GM19351 (cell line): ENCODE measurements at regions not wholly inside any gene's neighbourhood (a gene's known extent, or its start where the extent isn't known, plus 50 kb on each side); places are given as distances from the start of the nearest gene placed in this dataset.
"Not testable (repeated sequence)": the region's sequence is repeated elsewhere in the genome, so short reads cannot be mapped to it uniquely, and the experiment has no call there.

Experiments used
- ATAC-seq: cut with Tn5 transposase; IDR thresholded peaks from one replicate; pipeline ENCODE4 v1.9.1; 2021; ENCODE audit warnings: mild to moderate bottlenecking, moderate library complexity; ENCODE audit not compliant: unreplicated experiment

DNA sequence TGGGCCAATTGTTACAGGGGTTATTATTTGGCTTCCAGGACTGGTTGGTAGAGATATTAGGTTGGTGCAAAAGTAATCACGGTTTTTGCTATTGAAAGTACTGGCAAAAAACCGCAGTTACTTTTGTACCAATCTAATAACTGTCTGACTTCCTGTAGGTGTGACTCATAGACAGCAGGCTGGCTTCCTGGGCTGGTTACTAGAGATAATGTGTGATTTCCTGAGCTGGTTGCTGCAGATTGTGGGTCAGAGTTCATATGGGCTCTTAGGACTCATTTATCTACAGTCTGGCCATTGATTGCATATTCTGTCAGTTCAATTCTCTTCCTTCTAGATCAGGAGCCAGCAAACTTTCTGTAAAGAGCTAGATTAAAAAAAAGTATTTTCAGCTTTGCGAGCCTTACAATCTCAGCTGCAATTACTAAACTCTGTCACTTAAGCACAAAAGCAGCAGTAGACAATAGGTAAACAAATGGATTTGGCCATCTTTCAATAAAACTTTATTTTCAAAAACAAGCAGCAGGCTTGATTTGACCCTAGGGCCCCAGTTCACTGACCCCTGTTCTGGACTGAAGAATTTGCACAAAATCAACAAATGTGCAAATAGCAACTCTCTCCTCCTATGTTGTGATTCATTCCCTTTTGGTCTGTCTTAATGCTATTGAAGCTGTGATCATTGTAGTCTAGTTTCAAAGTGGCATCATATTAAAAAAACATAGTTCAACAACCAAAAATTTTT is 50.8 kb upstream of the BOD1L1 start:
- no peak for ATAC-seq

GRCh38 chr4:13681570-13681969 is 54.0 kb upstream of the BOD1L1 start:
- no peak for ATAC-seq

DNA sequence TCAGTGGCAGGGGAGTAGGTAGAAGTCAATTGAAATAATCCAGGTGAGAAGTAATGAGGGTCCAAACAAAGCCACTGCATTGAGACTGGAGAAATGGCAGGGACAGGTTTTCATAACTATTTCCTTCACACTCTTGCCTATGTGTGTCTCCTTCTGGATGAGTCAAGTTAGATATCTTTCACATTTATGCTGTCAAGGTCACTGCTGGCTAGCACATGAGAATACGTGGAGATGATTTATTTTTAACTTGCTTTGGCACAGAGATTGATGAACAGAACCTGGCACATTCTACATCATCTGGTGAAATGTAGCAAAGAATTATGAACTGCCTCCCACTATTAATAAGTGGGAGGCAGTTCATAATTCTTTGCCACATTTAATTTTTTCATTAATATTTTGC is 66.7 kb upstream of the BOD1L1 start:
- ATAC-seq, result no peak

- no peak for ATAC-seq
Measured at GRCh38 chr4:13698296-13698695, 70.8 kb upstream of the BOD1L1 start.

DNA sequence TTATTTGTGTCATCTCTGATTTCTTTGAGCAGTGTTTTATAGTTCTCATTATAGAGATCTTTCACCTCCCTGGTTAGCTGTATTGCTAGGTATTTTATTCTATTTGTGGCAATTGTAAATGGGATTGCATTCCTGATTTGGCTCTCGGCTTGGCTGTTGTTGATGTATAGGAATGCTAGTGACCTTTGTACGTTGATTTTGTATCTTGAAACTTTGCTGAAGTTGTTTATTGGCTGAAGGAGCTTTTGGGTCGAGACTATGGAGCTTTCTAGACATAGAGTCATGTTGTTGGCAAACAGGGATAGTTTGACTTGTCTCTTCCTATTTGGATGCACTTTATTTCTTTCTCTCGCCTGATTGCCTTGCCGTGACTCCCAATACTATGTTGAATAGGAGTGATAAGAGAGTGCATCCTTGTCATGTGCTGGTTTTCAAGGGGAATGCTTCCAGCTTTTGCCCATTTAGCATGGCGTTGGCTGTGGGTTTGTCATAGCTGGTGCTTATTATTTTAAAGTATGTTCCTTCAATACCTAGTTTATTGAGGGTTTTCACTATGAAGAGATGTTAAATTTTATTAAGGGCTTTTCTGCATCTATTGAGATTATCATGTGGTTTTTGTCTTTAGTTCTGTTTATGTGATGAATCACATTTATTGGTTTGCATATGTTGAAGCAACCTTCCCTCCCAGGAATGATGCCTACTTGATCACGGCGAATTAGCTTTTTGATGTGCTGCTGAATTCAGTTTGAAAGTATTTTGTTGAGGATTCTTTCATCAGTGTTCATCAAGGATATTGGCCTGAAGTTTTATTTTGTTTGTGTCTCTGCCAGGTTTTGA is 72.7 kb upstream of the BOD1L1 start:
- ATAC-seq, result no peak

DNA sequence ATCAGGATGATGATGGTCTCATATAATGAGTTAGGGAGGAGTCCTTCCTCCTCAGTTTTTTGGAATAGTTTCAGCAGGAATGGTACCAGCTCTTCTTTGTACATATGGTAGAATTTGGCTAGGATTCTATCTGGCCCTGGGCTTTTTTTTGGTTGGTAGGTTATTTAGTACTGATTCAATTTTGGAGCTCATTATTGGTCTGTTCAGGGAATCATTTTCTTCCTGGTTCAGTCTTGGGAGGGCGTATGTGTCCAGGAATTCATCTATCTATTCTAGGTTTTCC is 73.3 kb upstream of the BOD1L1 start:
- not testable (repeated sequence) for ATAC-seq

DNA sequence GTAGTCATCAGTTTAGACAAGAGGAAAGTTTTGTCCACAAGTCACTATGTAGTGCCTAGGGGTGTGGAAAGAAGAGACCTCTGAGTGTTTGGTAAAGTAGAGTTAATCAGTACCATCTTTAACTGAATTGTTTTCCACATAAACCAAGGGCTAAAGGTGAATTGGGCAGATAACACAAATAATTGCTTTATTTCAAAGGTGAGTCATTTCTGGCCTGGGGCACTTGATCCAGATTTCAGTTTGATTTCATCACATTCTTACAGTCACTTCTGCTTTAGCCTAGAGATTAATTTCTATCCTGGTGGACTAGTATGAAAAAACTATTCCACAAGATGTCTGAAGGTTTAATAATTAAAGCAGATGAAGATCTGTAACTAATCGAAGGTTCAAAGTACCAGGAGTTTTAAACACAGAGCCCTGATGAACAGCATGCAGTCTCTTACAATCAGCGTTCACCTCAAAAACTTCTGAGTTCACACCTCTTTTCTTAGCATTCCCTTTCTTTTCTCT is 74.5 kb upstream of the BOD1L1 start:
- no peak for ATAC-seq

- no peak for ATAC-seq
Measured at GRCh38 chr4:13703096-13703495, 75.6 kb upstream of the BOD1L1 start.

- ATAC-seq, result no peak
Measured at GRCh38 chr4:13704035-13704434, 76.5 kb upstream of the BOD1L1 start.

- no peak for ATAC-seq
Measured at GRCh38 chr4:13704761-13705160, 77.2 kb upstream of the BOD1L1 start.

DNA sequence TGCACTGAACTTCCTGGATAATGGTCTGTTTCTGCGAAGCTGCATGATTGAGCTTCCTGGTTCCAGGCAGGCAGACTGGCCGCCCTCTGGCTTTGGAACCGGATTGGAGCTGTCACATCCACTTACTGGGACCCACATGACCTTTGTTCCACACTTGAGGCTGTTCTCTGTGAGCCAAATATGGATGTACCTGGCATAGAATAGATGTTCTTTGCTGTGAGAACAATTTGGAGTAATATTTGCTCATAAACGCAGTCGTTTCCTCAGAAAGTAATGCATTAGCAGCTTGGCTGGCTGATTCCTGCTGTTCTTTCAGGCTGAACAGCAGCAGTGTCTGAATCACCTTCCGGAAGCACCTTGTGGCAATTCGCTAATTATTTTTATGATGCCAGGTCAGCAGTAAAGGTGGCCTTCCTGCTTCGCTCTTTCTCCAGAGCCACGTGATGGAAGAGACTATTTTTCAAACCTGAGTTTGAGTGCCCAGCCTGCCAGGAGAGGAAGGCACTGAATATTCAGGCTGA is 78.1 kb upstream of the BOD1L1 start:
- ATAC-seq, result no peak

DNA sequence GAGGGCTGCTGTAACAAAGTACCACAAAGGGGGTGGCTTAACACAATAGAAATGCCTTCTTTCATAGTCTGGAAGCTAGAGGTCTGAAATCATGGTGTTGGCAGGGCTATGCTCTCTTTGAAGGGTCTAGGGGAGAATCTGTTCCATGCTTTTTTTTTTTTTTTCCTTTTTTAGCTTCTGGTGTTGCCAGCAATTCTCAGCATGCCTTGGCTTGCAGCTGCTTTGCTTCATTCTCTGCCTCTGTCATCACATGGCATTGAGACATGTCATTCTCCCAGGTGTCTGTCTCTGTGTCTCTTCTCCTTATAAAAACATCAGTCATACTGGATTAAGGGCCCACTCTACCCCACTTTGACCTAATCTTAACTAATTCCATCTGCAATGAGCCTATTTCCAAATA is 78.6 kb upstream of the BOD1L1 start:
- no peak for ATAC-seq

- no peak for ATAC-seq
Measured at GRCh38 chr4:13706716-13707115, 79.2 kb upstream of the BOD1L1 start.

- ATAC-seq, result no peak
Measured at GRCh38 chr4:13710246-13710885, 82.8 kb upstream of the BOD1L1 start.

DNA sequence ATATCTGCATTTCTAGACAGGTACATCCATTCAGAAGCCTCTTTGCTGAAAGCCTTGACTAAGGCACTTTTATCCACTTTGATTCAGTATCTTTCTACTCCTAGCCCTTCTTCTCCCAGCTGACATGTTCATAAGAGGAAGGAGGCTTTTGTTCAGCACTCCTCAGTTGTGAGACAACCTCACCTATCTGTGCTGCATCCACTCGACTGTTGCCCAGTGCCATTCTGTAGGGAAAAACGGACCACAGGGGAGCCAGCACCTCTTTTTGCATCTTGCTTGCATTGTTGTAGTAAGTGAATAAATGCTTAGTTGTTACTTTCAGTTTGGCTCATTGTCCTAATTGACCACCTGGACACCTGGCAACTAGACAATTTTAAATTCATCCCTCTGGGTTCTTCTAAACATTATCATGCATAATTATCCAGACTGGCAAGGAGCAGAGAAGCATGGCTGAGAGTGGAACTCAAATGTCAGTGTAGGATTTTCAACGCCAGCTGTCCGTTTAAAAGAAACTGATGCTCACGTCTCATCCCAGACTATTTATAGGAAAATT is 83.8 kb upstream of the BOD1L1 start:
- no peak for ATAC-seq

DNA sequence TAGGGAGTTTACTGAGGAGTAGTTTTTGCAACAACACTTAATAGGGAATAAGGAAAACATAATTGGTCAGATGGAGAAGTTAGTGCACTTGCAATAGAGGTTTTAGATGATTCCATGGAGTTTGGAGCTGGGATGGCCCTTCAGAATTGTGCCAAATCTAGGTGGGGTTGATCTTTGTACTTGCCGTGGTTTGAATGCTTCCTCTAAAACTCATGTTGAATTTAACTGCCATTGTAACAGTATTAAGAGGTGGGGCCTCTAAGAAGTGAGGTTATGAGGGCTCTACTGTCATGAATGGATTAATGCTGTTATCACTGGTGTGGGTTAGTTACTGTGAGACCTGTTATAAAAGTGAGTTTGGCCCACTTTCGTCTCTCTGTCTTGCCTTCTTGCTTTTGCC is 94.4 kb upstream of the BOD1L1 start:
- ATAC-seq, result no peak

DNA sequence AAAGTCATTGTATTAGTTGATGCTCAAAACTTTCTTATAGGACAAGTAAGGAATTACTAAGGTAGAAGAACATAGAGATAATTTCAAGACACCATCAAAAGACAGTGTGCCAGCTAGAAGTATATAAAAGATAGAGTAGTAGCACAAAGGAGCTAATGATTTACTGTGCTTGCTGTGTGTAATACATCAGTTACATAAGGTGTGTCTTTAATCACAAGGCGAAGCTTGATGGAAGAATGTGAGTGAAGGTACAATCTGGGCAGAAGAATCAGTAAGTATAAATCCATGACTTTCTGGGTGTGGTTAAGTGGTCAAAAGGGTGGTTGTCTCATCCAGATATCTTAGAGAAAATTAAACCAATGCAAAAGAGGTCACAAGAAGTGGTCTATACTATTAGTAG is 95.1 kb upstream of the BOD1L1 start:
- no peak for ATAC-seq

DNA sequence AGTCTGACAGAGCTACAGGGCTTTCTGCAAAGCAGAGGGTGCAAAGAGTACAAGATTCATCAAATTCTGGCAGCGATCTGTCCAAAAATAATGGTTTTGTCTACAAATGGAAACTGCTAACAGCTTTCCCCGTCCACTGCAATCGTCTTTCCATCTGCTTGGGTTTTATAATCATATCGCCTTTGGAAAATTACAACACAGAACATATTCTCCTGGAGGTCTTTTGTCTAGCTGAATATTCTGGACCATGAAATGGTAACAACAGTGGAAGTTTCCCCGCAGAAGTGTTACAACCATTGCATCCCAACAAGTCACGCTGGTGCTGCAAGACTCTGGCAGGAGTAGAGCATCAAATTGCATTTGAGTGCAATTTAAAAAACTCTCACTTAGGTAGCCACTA is 101.2 kb upstream of the BOD1L1 start:
- ATAC-seq, result no peak

- no peak for ATAC-seq
Measured at GRCh38 chr4:13731019-13731418, 103.5 kb upstream of the BOD1L1 start.

GRCh38 chr4:13733817-13734216 is 106.3 kb upstream of the BOD1L1 start:
- ATAC-seq, result no peak

DNA sequence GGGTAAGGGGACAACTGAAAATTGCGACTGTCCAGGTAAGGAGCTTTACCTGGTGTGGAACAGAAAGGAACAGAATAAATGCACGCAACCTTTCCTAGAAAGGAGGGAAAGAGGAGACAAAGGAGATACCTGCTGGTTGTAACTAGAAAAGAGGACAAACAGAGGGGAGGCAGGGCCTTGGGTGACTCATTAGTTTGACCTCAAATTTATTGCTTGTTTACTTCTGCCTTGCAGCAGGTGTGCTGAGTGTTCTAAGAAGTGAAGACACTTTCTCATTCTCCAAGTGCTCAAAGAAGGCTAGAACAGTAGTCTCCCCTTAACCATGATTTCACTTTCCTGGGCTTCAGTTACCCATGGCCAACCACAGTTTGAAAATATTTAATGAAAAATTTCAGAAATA is 123.1 kb upstream of the BOD1L1 start:
- ATAC-seq, result no peak
